DND-41 (cell line): ENCODE measurements at regions not wholly inside any gene's neighbourhood (a gene's known extent, or its start where the extent isn't known, plus 50 kb on each side); places are given as distances from the start of the nearest gene placed in this dataset.

Source experiments
- ATAC-seq: fragments of 200-7000 bp; cut with Tn5 transposase; 3 replicates; pipeline ENCODE4 v1.9.1; 2021; ENCODE audit warnings: low read depth; ENCODE audit not compliant: insufficient read depth
- DNase-seq: peaks from one replicate; pipeline ENCODE4 v3.0.0-alpha.2; 2020
- H2AFZ ChIP-seq: 2 replicates; pipeline ENCODE4 v1.6.0; 2012; ENCODE audit warnings: low read depth, low read length
- H3K27ac ChIP-seq: 2 replicates; pipeline ENCODE4 v1.5.1; 2012; ENCODE audit warnings: low read length, inconsistent platforms
- H3K27me3 ChIP-seq: fragments of 200-600 bp; sonication (generic); 2 replicates; pipeline ENCODE4 v1.6.0; 2012; ENCODE audit warnings: low read length, mild to moderate bottlenecking, inconsistent platforms; ENCODE audit not compliant: insufficient read depth, poor library complexity
- H3K36me3 ChIP-seq: 2 replicates; pipeline ENCODE4 v1.5.1; 2012; ENCODE audit warnings: low read length, inconsistent platforms; ENCODE audit not compliant: insufficient read depth
- H3K4me1 ChIP-seq: 2 replicates; pipeline ENCODE4 v1.5.1; 2012; ENCODE audit warnings: mild to moderate bottlenecking, low read length; ENCODE audit not compliant: insufficient read depth
- H3K4me2 ChIP-seq: 2 replicates; pipeline ENCODE4 v1.6.0; 2012; ENCODE audit warnings: mild to moderate bottlenecking, moderate library complexity, low read length, inconsistent platforms; ENCODE audit not compliant: insufficient read depth
- H3K4me3 ChIP-seq, 2 experiments: fragments of 200-600 bp in 1 of 2; shearing (Covaris generic) in 1 of 2; 2 replicates each; pipeline ENCODE4 v1.5.1; 2012 to 2016; ENCODE audit warnings: inconsistent platforms in 2 of 2, low read length in 2 of 2, mild to moderate bottlenecking in 2 of 2, low read depth in 1 of 2, moderate library complexity in 1 of 2
- H3K79me2 ChIP-seq: 2 replicates; pipeline ENCODE4 v1.6.0; 2012; ENCODE audit warnings: low read length, inconsistent platforms; ENCODE audit not compliant: insufficient read depth
- H3K9ac ChIP-seq: 2 replicates; pipeline ENCODE4 v1.6.0; 2012; ENCODE audit warnings: low read depth, mild to moderate bottlenecking, inconsistent platforms, low read length, moderate library complexity
- H3K9me3 ChIP-seq: 2 replicates; pipeline ENCODE4 v1.5.1; 2012; ENCODE audit warnings: low read length, moderate library complexity, mild to moderate bottlenecking, inconsistent platforms; ENCODE audit not compliant: insufficient read depth, severe bottlenecking
- H4K20me1 ChIP-seq: 2 replicates; pipeline ENCODE4 v1.6.0; 2012; ENCODE audit warnings: low read length; ENCODE audit not compliant: insufficient read depth
- EZH2 ChIP-seq: IDR thresholded peaks from 3 replicates; pipeline ENCODE4 v1.6.1; 2012; ENCODE audit warnings: borderline replicate concordance, low read depth, mild to moderate bottlenecking, moderate library complexity, low read length, inconsistent platforms; ENCODE audit not compliant: severe bottlenecking
- TF ChIP-seq, protein P1 (sequence below): IDR thresholded peaks from 2 replicates; pipeline ENCODE4 v1.5.1; 2012; ENCODE audit warnings: borderline replicate concordance, low read length, moderate library complexity, mild to moderate bottlenecking; ENCODE audit not compliant: poor library complexity, severe bottlenecking; ENCODE audit errors: extremely low read depth

GRCh38 chr9:23551929-23552707, 273.9 kb downstream of the ELAVL2 start:
- Histone ChIP-seq H3K9ac (no peak overlapping the region), H3K36me3 (no peaks in the 10 kb centered on the region)

GRCh38 chr9:23552876-23553601, 273.0 kb downstream of the ELAVL2 start:
- no peaks in the 10 kb centered on the region for H3K27me3 ChIP-seq
- no peaks in the 10 kb centered on the region for H3K9me3 ChIP-seq
- no peaks in the 10 kb centered on the region for H3K4me1 ChIP-seq
- no peak overlapping the region for H3K4me2 ChIP-seq
- H3K27ac ChIP-seq = no peak overlapping the region
- no peak for DNase-seq
- H3K9ac ChIP-seq = no peak overlapping the region
- H4K20me1 ChIP-seq = no peaks in the 10 kb centered on the region
- no peaks in the 10 kb centered on the region for H3K79me2 ChIP-seq
- TF ChIP-seq, protein P1, sequence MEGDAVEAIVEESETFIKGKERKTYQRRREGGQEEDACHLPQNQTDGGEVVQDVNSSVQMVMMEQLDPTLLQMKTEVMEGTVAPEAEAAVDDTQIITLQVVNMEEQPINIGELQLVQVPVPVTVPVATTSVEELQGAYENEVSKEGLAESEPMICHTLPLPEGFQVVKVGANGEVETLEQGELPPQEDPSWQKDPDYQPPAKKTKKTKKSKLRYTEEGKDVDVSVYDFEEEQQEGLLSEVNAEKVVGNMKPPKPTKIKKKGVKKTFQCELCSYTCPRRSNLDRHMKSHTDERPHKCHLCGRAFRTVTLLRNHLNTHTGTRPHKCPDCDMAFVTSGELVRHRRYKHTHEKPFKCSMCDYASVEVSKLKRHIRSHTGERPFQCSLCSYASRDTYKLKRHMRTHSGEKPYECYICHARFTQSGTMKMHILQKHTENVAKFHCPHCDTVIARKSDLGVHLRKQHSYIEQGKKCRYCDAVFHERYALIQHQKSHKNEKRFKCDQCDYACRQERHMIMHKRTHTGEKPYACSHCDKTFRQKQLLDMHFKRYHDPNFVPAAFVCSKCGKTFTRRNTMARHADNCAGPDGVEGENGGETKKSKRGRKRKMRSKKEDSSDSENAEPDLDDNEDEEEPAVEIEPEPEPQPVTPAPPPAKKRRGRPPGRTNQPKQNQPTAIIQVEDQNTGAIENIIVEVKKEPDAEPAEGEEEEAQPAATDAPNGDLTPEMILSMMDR = no peak
- TF ChIP-seq EZH2 = no peak
- no peaks in the 10 kb centered on the region for H3K36me3 ChIP-seq
- H3K4me3 ChIP-seq = no peak overlapping the region
- ATAC-seq = no peak
- no peak overlapping the region for H2AFZ ChIP-seq

More at GRCh38 chr9:23551929-23552707, 273.9 kb downstream of the ELAVL2 start:
- Histone ChIP-seq H4K20me1 (no peaks in the 10 kb centered on the region), H2AFZ (no peak overlapping the region), H3K27ac (no peak overlapping the region), H3K9me3 (no peaks in the 10 kb centered on the region), H3K4me3 (no peak overlapping the region), H3K4me1 (no peaks in the 10 kb centered on the region), H3K27me3 (no peaks in the 10 kb centered on the region), H3K4me2 (no peak overlapping the region), H3K79me2 (no peaks in the 10 kb centered on the region)
- ATAC-seq (no peak), DNase-seq (no peak)
- TF ChIP-seq EZH2 = no peak
- TF ChIP-seq, protein P1 = no peak

DNA sequence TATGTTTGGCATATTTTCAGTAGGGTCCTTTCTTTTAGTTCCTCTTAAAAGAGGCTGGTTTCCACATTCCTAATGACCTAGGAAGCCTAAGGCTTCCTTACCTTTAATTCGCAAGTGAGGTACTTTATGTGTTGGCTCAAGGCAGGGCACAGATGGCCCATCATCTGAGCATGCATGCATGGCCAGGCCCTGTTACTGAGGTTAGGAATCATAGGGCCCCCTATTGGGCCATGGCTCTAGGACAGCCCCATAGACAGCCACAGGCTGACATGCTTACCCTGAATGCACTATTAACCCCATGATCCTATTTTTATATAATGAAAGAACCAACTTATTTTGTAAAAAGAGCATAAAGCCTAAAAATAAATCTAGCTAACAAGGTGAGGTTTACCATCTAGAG, 271.4 kb downstream of the ELAVL2 start:
- Histone ChIP-seq H3K9ac (no peak overlapping the region), H3K4me3 (no peak overlapping the region), H3K4me2 (no peak overlapping the region), H3K9me3 (no peaks in the 10 kb centered on the region), H3K27ac (no peak overlapping the region), H4K20me1 (no peaks in the 10 kb centered on the region), H3K36me3 (no peaks in the 10 kb centered on the region), H3K4me1 (no peaks in the 10 kb centered on the region), H3K27me3 (no peaks in the 10 kb centered on the region), H3K79me2 (no peaks in the 10 kb centered on the region), H2AFZ (no peak overlapping the region)
- ATAC-seq (no peak), DNase-seq (no peak)
- no peak for TF ChIP-seq EZH2
- TF ChIP-seq, protein P1 = no peak
